ENCODE measurements at regions not wholly inside any gene's neighbourhood (a gene's known extent, or its start where the extent isn't known, plus 50 kb on each side); places are given as distances from the start of the nearest gene placed in this dataset.
"Not testable (repeated sequence)": the region's sequence is repeated elsewhere in the genome, so short reads cannot be mapped to it uniquely, and the experiment has no call there.

DNA sequence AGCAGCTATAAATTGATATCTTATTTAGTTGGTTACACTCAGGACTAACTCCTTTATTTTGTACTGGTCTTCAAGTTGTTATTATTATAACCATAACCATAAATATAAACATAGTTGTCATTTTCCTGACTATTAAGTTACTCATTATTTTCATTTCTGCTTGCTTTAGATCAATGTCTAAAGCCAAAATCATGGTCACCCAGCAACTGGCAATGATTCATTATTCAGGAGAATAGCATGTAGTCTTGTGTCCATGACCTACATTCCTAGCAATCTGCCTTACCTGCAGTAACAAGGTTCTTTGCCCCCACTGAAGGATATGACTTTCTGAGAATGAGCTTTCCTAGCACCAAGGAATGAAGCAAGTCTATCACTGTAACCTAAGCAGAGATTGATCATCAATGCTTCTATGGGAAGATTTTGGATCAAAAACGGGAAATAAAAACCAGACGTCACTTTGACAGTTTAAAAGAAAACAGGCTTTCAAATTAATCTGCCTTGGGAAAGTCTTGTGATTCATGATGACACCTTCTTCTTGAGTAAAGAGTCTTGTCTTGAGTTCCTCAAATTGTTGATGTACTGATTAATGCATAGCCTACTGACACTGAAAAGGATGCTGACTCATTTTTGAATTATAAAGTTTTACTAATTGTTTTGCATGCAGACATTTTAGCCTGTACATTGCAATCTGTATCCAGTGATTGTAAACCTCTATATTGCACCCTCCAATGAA is 203.3 kb upstream of the IVNS1ABP start:
- Mint-ChIP-seq H3K36me3 (peaks cover 5 to 14% of the 10 kb centered on the region in 2 donors), H3K4me1 (peaks cover 0 to 1% (median 0%) of the 10 kb centered on the region in 4 donors), H3K27ac (no peak overlapping the region), H3K4me3 (no peak overlapping the region), H3K27me3 (peaks cover 0 to 1% of the 10 kb centered on the region in 2 donors), H3K9me3 (peaks cover 0 to 34% (median 17%) of the 10 kb centered on the region in 8 donors)
- no peak for DNase-seq
- Histone ChIP-seq H3K4me1 (ENCODE audit: insufficient read depth, low read length) (no peaks in the 10 kb centered on the region), H3K36me3 (ENCODE audit: insufficient read depth, low read length) (no peaks in the 10 kb centered on the region), H3K9me3 (ENCODE audit: control insufficient read depth in 1 of 2, low read length in 2 of 2) (peaks cover 0 to 6% of the 10 kb centered on the region in 2 donors), H3K4me3 (ENCODE audit: low read length in 2 of 2) (no peak overlapping the region), H3K27ac (ENCODE audit: low read depth, low read length) (no peak overlapping the region), H3K27me3 (ENCODE audit: insufficient read depth, low read length) (no peaks in the 10 kb centered on the region)
- CTCF ChIA-PET (ENCODE audit: partially characterized antibody), result no interaction called here
- POLR2A ChIA-PET (ENCODE audit: partially characterized antibody), result no interaction called here
- intact Hi-C loops (cut with micrococcal nuclease), result no loop called here

DNA sequence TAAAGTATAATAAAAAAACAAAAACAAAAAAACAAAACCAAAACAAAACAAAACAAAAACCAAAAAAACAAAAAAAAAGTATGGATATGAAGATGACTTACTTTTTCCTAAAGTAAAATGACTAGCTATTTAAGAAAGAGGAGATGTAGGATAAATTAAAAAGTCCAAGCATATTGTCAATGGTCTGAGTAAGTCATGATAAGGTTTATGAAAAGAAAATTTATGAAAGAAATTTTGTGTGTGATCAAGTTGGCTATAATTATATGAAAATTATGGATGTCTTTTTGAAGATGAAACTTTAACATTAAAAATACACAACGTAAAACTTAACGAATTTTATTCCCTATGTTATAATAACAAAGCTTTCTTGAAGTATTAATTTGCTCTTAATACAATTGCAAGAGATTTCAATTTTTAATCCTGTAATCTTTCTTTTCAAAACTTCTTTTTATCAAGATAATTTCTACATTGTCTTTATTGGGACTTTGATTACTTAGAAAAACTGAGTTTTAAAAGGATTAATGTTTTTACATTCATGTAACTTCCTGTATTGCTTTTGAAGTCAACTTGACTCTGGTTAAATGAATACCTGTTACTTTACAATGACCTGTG is 200.9 kb upstream of the IVNS1ABP start:
- Mint-ChIP-seq H3K27ac (peak overlapping the region in 1 of 7 donors; percentile 12), H3K9me3 (peaks cover 0 to 27% (median 17%) of the 10 kb centered on the region in 8 donors), H3K4me1 (peaks cover 0 to 1% (median 0%) of the 10 kb centered on the region in 4 donors), H3K36me3 (peaks cover 5 to 9% of the 10 kb centered on the region in 2 donors), H3K4me3 (no peak overlapping the region), H3K27me3 (no peaks in the 10 kb centered on the region)
- Histone ChIP-seq H3K4me1 (ENCODE audit: insufficient read depth, low read length) (no peaks in the 10 kb centered on the region), H3K36me3 (ENCODE audit: insufficient read depth, low read length) (no peaks in the 10 kb centered on the region), H3K4me3 (ENCODE audit: low read length in 2 of 2) (no peak overlapping the region), H3K27me3 (ENCODE audit: insufficient read depth, low read length) (no peaks in the 10 kb centered on the region), H3K9me3 (ENCODE audit: control insufficient read depth in 1 of 2, low read length in 2 of 2) (peaks cover 0 to 6% of the 10 kb centered on the region in 2 donors), H3K27ac (ENCODE audit: low read depth, low read length) (no peak overlapping the region)
- CTCF ChIA-PET (ENCODE audit: partially characterized antibody), result no interaction called here
- intact Hi-C loops (cut with micrococcal nuclease), result no loop called here
- POLR2A ChIA-PET (ENCODE audit: partially characterized antibody), result interaction anchor here (0.7 kb wide), 1 partner anchor 243 kb away, joined by 3 read pairs; no protein-coding TSS in a partner anchor
- no peak for DNase-seq

DNA sequence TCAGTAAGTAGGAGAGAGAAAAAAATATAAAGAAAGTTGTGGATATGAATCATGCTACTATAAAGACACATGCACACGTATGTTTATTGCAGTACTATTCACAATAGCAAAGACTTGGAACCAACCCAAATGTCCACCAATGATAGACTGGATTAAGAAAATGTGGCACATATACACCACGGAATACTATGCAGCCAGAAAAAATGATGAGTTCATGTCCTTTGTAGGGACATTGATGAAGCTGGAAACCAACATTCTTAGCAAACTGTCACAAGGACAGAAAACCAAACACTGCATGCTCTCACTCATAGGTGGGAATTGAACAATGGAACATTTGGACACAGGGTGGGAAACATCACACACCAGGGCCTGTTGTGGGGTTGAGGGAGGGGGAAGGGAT is 200.3 kb upstream of the IVNS1ABP start:
- H3K36me3 ChIP-seq (ENCODE audit: insufficient read depth, low read length); H3K4me3 Mint-ChIP-seq; H3K27me3 Mint-ChIP-seq; H3K27me3 ChIP-seq (ENCODE audit: insufficient read depth, low read length); POLR2A ChIA-PET (ENCODE audit: partially characterized antibody); intact Hi-C loops (cut with micrococcal nuclease); H3K4me1 ChIP-seq (ENCODE audit: insufficient read depth, low read length); H3K36me3 Mint-ChIP-seq; CTCF ChIA-PET (ENCODE audit: partially characterized antibody); H3K4me3 ChIP-seq (ENCODE audit: low read length in 2 of 2); H3K4me1 Mint-ChIP-seq; H3K27ac ChIP-seq (ENCODE audit: low read depth, low read length); H3K9me3 ChIP-seq (ENCODE audit: control insufficient read depth in 1 of 2, low read length in 2 of 2); DNase-seq: not testable (repeated sequence)
- peaks cover 0 to 25% (median 17%) of the 10 kb centered on the region in 8 donors for H3K9me3 Mint-ChIP-seq
- H3K27ac Mint-ChIP-seq, result peak overlapping the region in 2 of 7 donors; percentile 12 to 30

DNA sequence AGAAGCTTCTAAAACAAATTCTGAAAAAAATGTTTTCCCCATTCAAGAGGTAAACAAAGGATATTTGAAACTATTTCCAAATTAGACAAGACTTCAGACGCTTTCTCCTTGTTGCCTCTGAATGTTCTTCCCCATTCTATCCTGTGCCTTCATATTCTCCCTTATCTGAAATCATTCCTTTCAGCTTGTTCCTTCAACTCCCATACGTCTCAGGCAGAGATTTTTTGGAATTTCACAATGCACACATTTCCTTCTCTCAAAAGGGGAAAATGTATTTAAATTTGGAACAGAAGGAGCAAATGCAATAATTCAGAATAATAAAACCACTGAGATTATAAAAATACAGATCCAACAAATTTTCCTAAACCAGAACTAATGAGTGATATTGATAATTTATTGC is 198.7 kb upstream of the IVNS1ABP start:
- POLR2A ChIA-PET (ENCODE audit: partially characterized antibody), result no interaction called here
- no peaks in the 10 kb centered on the region for H3K4me1 ChIP-seq (ENCODE audit: insufficient read depth, low read length)
- no peaks in the 10 kb centered on the region for H3K27me3 Mint-ChIP-seq

DNA sequence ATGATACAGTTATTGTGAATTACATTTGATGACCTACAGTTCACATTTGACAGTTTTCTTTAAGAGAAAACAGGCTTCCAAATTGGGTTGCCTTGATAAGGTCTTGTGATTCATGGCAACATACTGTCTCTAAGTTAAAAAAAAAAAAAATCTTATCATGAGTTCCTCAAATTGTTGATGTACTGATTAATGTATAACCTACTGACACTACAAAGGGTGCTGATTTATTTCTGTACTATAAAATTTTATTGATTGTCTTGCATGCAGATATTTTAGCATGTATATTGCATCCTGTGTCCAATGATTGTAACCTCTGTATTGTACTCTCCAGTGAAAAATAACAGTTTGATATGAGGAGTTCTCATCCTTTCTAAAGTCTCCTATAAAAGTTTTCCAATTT is 197.3 kb upstream of the IVNS1ABP start:
- H3K27ac ChIP-seq (ENCODE audit: low read depth, low read length), result no peak overlapping the region
- ChIA-PET POLR2A (ENCODE audit: partially characterized antibody) (no interaction called here), CTCF (ENCODE audit: partially characterized antibody) (interaction anchor here (1.7 kb wide), 1 partner anchor 82 kb away, joined by 4 read pairs; no protein-coding TSS in a partner anchor)
- no peak overlapping the region for H3K27ac Mint-ChIP-seq
- no peaks in the 10 kb centered on the region for H3K36me3 ChIP-seq (ENCODE audit: insufficient read depth, low read length)
- no peak overlapping the region for H3K4me3 Mint-ChIP-seq
- H3K9me3 Mint-ChIP-seq, result peaks cover 2 to 18% (median 12%) of the 10 kb centered on the region in 8 donors
- no peak overlapping the region for H3K4me3 ChIP-seq (ENCODE audit: low read length in 2 of 2)
- H3K4me1 Mint-ChIP-seq, result no peaks in the 10 kb centered on the region
- H3K27me3 Mint-ChIP-seq, result no peaks in the 10 kb centered on the region
- intact Hi-C loops (cut with micrococcal nuclease), result no loop called here
- H3K9me3 ChIP-seq (ENCODE audit: control insufficient read depth in 1 of 2, low read length in 2 of 2), result peaks cover 0 to 6% of the 10 kb centered on the region in 2 donors
- no peaks in the 10 kb centered on the region for H3K4me1 ChIP-seq (ENCODE audit: insufficient read depth, low read length)
- H3K36me3 Mint-ChIP-seq, result peaks cover 1 to 5% of the 10 kb centered on the region in 2 donors
- H3K27me3 ChIP-seq (ENCODE audit: insufficient read depth, low read length), result no peaks in the 10 kb centered on the region
- no peak for DNase-seq

More for the DNA sequence above, 198.7 kb upstream of the IVNS1ABP start:
- no peak for DNase-seq
- H3K4me1 Mint-ChIP-seq, result no peaks in the 10 kb centered on the region
- H3K27me3 ChIP-seq (ENCODE audit: insufficient read depth, low read length), result no peaks in the 10 kb centered on the region
- H3K27ac ChIP-seq (ENCODE audit: low read depth, low read length), result no peak overlapping the region
- H3K36me3 Mint-ChIP-seq, result peaks cover 3 to 9% of the 10 kb centered on the region in 2 donors
- H3K4me3 Mint-ChIP-seq, result no peak overlapping the region
- CTCF ChIA-PET (ENCODE audit: partially characterized antibody), result no interaction called here
- intact Hi-C loops (cut with micrococcal nuclease), result no loop called here
- no peaks in the 10 kb centered on the region for H3K36me3 ChIP-seq (ENCODE audit: insufficient read depth, low read length)
- peaks cover 0 to 6% of the 10 kb centered on the region in 2 donors for H3K9me3 ChIP-seq (ENCODE audit: control insufficient read depth in 1 of 2, low read length in 2 of 2)
- H3K9me3 Mint-ChIP-seq, result peaks cover 0 to 25% (median 17%) of the 10 kb centered on the region in 8 donors
- no peak overlapping the region for H3K4me3 ChIP-seq (ENCODE audit: low read length in 2 of 2)
- no peak overlapping the region for H3K27ac Mint-ChIP-seq

DNA sequence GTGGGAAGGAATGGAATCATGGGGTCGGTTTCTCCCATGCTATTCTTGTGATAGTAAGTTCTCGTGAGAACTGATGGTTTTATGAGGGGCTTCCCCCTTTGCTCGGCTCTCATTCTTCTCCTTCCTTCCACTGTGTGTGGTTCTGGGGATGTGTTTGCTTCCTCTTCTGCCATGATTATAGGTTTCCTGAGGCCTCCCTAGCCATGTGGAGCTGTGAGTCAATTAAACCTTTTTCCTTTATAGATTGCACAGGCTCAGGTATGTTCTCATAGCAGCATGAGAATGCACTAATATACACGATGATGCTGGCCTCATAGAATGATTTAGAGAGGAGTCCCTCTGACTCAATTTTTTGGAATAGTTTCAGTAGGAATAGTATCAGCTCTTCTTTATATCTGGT is 195.4 kb upstream of the IVNS1ABP start:
- H3K9me3 ChIP-seq (ENCODE audit: control insufficient read depth in 1 of 2, low read length in 2 of 2), result peaks cover 0 to 1% of the 10 kb centered on the region in 2 donors
- no peaks in the 10 kb centered on the region for H3K4me1 ChIP-seq (ENCODE audit: insufficient read depth, low read length)
- no peak overlapping the region for H3K27ac ChIP-seq (ENCODE audit: low read depth, low read length)
- no peaks in the 10 kb centered on the region for H3K36me3 ChIP-seq (ENCODE audit: insufficient read depth, low read length)
- CTCF ChIA-PET (ENCODE audit: partially characterized antibody), result interaction anchor here (1.7 kb wide), 1 partner anchor 84 kb away, joined by 4 read pairs; no protein-coding TSS in a partner anchor
- Mint-ChIP-seq H3K36me3 (peaks cover 1 to 5% of the 10 kb centered on the region in 2 donors), H3K27ac (peak overlapping the region in 1 of 7 donors; percentile 77), H3K27me3 (no peaks in the 10 kb centered on the region), H3K4me3 (no peak overlapping the region), H3K9me3 (peaks cover 4 to 8% (median 6%) of the 10 kb centered on the region in 8 donors), H3K4me1 (no peaks in the 10 kb centered on the region)
- no peak for DNase-seq
- intact Hi-C loops (cut with micrococcal nuclease), result no loop called here
- POLR2A ChIA-PET (ENCODE audit: partially characterized antibody), result no interaction called here
- H3K4me3 ChIP-seq (ENCODE audit: low read length in 2 of 2), result no peak overlapping the region
- no peaks in the 10 kb centered on the region for H3K27me3 ChIP-seq (ENCODE audit: insufficient read depth, low read length)

DNA sequence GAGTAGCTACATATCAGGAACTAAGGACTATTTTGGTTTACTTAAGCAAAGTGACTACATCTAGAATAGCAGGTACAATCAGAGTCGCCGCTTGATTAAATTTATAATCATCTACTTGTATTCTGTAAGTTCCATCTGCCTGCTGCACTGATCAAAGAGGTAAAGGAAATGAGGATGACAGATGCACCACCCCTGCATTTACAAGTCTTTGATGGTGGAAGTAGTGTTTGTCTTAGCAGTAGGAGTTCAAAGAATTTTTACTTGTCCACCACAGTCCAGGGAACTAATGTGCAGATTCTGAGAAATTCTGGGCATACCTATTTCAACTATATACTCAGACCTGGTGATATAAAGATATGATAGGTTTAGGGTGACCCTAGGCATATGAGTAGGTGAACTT is 184.1 kb upstream of the IVNS1ABP start:
- Mint-ChIP-seq H3K9me3 (peaks cover 0 to 4% (median 2%) of the 10 kb centered on the region in 8 donors), H3K4me3 (no peak overlapping the region), H3K36me3 (no peaks in the 10 kb centered on the region), H3K4me1 (peaks cover 0 to 4% (median 0%) of the 10 kb centered on the region in 4 donors), H3K27me3 (peaks cover 0 to 2% of the 10 kb centered on the region in 2 donors), H3K27ac (no peak overlapping the region)
- intact Hi-C loops (cut with micrococcal nuclease), result no loop called here
- DNase-seq, result no peak
- H3K9me3 ChIP-seq (ENCODE audit: control insufficient read depth in 1 of 2, low read length in 2 of 2), result no peaks in the 10 kb centered on the region
- no peaks in the 10 kb centered on the region for H3K36me3 ChIP-seq (ENCODE audit: insufficient read depth, low read length)
- H3K27ac ChIP-seq (ENCODE audit: low read depth, low read length), result no peak overlapping the region
- CTCF ChIA-PET (ENCODE audit: partially characterized antibody), result interaction anchor here (1.0 to 1.5 kb wide), 4 partner anchors 26 to 262 kb away, joined by 3 read pairs; no protein-coding TSS in a partner anchor
- H3K4me3 ChIP-seq (ENCODE audit: low read length in 2 of 2), result no peak overlapping the region
- POLR2A ChIA-PET (ENCODE audit: partially characterized antibody), result interaction anchor here (0.7 kb wide), 1 partner anchor 180 kb away, joined by 3 read pairs; no protein-coding TSS in a partner anchor
- H3K27me3 ChIP-seq (ENCODE audit: insufficient read depth, low read length), result no peaks in the 10 kb centered on the region
- H3K4me1 ChIP-seq (ENCODE audit: insufficient read depth, low read length), result no peaks in the 10 kb centered on the region

Measured in CD4-positive, alpha-beta memory T cell (primary cell).